ENCODE measurements at regions not wholly inside any gene's neighbourhood (a gene's known extent, or its start where the extent isn't known, plus 50 kb on each side); places are given as distances from the start of the nearest gene placed in this dataset.

DNA sequence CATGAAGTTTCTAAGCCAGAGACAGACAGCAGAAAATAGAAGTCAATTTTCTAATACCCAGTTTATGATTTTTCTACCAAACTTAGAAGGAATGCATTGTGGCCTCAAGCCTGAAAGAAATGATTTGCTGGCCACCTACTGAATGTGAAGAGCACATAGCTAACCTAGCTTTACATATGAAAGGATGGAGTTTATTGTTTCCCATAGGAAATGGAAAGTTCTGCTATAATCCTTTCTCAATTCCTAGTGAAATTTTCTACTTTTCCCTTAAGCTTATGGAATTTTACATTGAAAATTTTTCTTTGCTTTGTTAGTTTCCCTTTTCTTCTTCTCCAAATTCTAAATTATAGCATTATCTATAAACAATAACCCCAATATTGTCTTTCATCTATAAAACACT is 110.1 kb downstream of the TMEM167A start:
- intact Hi-C loops (cut with micrococcal nuclease; ENCODE audit: unreplicated experiment) = no loop called here
- no TSS peak for BruUV-seq (replicated peaks)
- DNase-seq (ENCODE audit: low read depth, low spot score) (no peak), FAIRE-seq (no peak), ATAC-seq (no peak)
- Histone ChIP-seq H3K27ac (ENCODE audit: control insufficient read depth, insufficient read depth) (no peak overlapping the region), H3K36me3 (ENCODE audit: control insufficient read depth in 2 of 2, insufficient read depth in 2 of 2, low read length in 1 of 2) (no peaks in the 10 kb centered on the region), H3K9me3 (replicated peaks; ENCODE audit: control insufficient read depth, insufficient read depth, low read length) (no peaks in the 10 kb centered on the region), H2AFZ (ENCODE audit: control insufficient read depth, low read depth, low read length) (no peak overlapping the region), H3K79me2 (ENCODE audit: control insufficient read depth, insufficient read depth, low read length) (no peaks in the 10 kb centered on the region), H4K20me1 (ENCODE audit: control insufficient read depth, insufficient read depth) (no peaks in the 10 kb centered on the region), H3K9ac (ENCODE audit: control insufficient read depth, insufficient read depth, low read length) (no peak overlapping the region), H3K4me3 (no peak overlapping the region), H3K4me2 (ENCODE audit: control insufficient read depth, insufficient read depth) (no peak overlapping the region), H3K27me3 (replicated peaks in 1 of 2; ENCODE audit: control insufficient read depth in 2 of 2, insufficient read depth in 2 of 2, low read length in 1 of 2) (no peaks in the 10 kb centered on the region), H3K4me1 (ENCODE audit: control insufficient read depth, insufficient read depth, low read length) (no peaks in the 10 kb centered on the region)
- CTCF ChIA-PET = no interaction called here
- in situ Hi-C loops (cut with MboI) = no loop called here
- POLR2A ChIA-PET = no interaction called here
- SMC1A ChIA-PET (ENCODE audit: uncharacterized antibody, unreplicated experiment) = interaction anchor here (0.7 to 1.2 kb wide), 2 partner anchors 40 to 45 kb away, joined by 3 to 4 read pairs; no protein-coding TSS in a partner anchor
- RAD21 ChIA-PET (ENCODE audit: unreplicated experiment) = no interaction called here
- no peak for TF ChIP-seq TBL1XR1 (IDR thresholded peaks at IDR 0.05; ENCODE audit: low read depth, low read length)
- TF ChIP-seq POU2F2 (IDR thresholded peaks at IDR 0.05; ENCODE audit: borderline replicate concordance, low read depth, low read length) = no peak
- no peak for TF ChIP-seq KDM1A (IDR thresholded peaks at IDR 0.05; ENCODE audit: borderline replicate concordance)
- no peak for TF ChIP-seq MYB (IDR thresholded peaks at IDR 0.05; ENCODE audit: borderline replicate concordance, low read depth, low read length)
- TF ChIP-seq SIX5 (IDR thresholded peaks at IDR 0.05; ENCODE audit: low read depth, low read length, severe bottlenecking) = no peak
- TF ChIP-seq, protein P1, sequence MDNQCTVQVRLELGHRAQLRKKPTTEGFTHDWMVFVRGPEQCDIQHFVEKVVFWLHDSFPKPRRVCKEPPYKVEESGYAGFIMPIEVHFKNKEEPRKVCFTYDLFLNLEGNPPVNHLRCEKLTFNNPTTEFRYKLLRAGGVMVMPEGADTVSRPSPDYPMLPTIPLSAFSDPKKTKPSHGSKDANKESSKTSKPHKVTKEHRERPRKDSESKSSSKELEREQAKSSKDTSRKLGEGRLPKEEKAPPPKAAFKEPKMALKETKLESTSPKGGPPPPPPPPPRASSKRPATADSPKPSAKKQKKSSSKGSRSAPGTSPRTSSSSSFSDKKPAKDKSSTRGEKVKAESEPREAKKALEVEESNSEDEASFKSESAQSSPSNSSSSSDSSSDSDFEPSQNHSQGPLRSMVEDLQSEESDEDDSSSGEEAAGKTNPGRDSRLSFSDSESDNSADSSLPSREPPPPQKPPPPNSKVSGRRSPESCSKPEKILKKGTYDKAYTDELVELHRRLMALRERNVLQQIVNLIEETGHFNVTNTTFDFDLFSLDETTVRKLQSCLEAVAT (IDR thresholded peaks at IDR 0.05) = no peak
- no peak for TF ChIP-seq POLR2AphosphoS5 (IDR thresholded peaks at IDR 0.05; ENCODE audit: low read length)
- TF ChIP-seq FOXK2 (IDR thresholded peaks at IDR 0.05) = no peak
- TF ChIP-seq MTA3 (IDR thresholded peaks at IDR 0.05; ENCODE audit: borderline replicate concordance, low read length) = no peak
- TF ChIP-seq, protein P2, sequence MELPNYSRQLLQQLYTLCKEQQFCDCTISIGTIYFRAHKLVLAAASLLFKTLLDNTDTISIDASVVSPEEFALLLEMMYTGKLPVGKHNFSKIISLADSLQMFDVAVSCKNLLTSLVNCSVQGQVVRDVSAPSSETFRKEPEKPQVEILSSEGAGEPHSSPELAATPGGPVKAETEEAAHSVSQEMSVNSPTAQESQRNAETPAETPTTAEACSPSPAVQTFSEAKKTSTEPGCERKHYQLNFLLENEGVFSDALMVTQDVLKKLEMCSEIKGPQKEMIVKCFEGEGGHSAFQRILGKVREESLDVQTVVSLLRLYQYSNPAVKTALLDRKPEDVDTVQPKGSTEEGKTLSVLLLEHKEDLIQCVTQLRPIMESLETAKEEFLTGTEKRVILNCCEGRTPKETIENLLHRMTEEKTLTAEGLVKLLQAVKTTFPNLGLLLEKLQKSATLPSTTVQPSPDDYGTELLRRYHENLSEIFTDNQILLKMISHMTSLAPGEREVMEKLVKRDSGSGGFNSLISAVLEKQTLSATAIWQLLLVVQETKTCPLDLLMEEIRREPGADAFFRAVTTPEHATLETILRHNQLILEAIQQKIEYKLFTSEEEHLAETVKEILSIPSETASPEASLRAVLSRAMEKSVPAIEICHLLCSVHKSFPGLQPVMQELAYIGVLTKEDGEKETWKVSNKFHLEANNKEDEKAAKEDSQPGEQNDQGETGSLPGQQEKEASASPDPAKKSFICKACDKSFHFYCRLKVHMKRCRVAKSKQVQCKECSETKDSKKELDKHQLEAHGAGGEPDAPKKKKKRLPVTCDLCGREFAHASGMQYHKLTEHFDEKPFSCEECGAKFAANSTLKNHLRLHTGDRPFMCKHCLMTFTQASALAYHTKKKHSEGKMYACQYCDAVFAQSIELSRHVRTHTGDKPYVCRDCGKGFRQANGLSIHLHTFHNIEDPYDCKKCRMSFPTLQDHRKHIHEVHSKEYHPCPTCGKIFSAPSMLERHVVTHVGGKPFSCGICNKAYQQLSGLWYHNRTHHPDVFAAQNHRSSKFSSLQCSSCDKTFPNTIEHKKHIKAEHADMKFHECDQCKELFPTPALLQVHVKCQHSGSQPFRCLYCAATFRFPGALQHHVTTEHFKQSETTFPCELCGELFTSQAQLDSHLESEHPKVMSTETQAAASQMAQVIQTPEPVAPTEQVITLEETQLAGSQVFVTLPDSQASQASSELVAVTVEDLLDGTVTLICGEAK (IDR thresholded peaks at IDR 0.05; ENCODE audit: borderline replicate concordance) = no peak
- TF ChIP-seq FOS (IDR thresholded peaks at IDR 0.05; ENCODE audit: borderline replicate concordance, extremely low read depth, insufficient read length) = no peak
- no peak for TF ChIP-seq CHD1 (IDR thresholded peaks at IDR 0.05; ENCODE audit: low read depth, low read length)
- TF ChIP-seq ZSCAN29 (IDR thresholded peaks at IDR 0.05) = no peak
- TF ChIP-seq KAT2A (conservative IDR thresholded peaks at IDR 0.05; ENCODE audit: control insufficient read depth, low read depth, low read length) = no peak
- TF ChIP-seq, protein P3, sequence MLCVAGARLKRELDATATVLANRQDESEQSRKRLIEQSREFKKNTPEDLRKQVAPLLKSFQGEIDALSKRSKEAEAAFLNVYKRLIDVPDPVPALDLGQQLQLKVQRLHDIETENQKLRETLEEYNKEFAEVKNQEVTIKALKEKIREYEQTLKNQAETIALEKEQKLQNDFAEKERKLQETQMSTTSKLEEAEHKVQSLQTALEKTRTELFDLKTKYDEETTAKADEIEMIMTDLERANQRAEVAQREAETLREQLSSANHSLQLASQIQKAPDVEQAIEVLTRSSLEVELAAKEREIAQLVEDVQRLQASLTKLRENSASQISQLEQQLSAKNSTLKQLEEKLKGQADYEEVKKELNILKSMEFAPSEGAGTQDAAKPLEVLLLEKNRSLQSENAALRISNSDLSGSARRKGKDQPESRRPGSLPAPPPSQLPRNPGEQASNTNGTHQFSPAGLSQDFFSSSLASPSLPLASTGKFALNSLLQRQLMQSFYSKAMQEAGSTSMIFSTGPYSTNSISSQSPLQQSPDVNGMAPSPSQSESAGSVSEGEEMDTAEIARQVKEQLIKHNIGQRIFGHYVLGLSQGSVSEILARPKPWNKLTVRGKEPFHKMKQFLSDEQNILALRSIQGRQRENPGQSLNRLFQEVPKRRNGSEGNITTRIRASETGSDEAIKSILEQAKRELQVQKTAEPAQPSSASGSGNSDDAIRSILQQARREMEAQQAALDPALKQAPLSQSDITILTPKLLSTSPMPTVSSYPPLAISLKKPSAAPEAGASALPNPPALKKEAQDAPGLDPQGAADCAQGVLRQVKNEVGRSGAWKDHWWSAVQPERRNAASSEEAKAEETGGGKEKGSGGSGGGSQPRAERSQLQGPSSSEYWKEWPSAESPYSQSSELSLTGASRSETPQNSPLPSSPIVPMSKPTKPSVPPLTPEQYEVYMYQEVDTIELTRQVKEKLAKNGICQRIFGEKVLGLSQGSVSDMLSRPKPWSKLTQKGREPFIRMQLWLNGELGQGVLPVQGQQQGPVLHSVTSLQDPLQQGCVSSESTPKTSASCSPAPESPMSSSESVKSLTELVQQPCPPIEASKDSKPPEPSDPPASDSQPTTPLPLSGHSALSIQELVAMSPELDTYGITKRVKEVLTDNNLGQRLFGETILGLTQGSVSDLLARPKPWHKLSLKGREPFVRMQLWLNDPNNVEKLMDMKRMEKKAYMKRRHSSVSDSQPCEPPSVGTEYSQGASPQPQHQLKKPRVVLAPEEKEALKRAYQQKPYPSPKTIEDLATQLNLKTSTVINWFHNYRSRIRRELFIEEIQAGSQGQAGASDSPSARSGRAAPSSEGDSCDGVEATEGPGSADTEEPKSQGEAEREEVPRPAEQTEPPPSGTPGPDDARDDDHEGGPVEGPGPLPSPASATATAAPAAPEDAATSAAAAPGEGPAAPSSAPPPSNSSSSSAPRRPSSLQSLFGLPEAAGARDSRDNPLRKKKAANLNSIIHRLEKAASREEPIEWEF (IDR thresholded peaks at IDR 0.05; ENCODE audit: insufficient replicate concordance, low read depth, low read length) = no peak
- TF ChIP-seq ESRRA (IDR thresholded peaks at IDR 0.05; ENCODE audit: low read length) = no peak
- TF ChIP-seq CBX5 (IDR thresholded peaks at IDR 0.05; ENCODE audit: low read depth) = no peak

All from GM12878 (cell line).